Transverse colon (tissue), 4 donors: ENCODE measurements at regions not wholly inside any gene's neighbourhood (a gene's known extent, or its start where the extent isn't known, plus 50 kb on each side); places are given as distances from the start of the nearest gene placed in this dataset.

Source experiments
- CTCF ChIP-seq, 5 experiments: fragments of 200-600 bp in 3 of 5; fragments of 450-650 bp in 2 of 5; sonication (generic) in 3 of 5; IDR thresholded peaks; 1 replicate in 2 of 5; 2 replicates in 3 of 5; pipeline ENCODE4 v1.5.1; 2016 to 2017; ENCODE audit warnings: antibody characterized with exemption in 5 of 5, inconsistent platforms in 3 of 5, mild to moderate bottlenecking in 2 of 5, moderate library complexity in 1 of 5
- POLR2AphosphoS5 ChIP-seq, 3 donors: sonication (generic); formaldehyde crosslinking; IDR thresholded peaks; one replicate each; pipeline ENCODE4 v1.6.1; 2016; ENCODE audit warnings: antibody characterized with exemption in 3 of 3

DNA sequence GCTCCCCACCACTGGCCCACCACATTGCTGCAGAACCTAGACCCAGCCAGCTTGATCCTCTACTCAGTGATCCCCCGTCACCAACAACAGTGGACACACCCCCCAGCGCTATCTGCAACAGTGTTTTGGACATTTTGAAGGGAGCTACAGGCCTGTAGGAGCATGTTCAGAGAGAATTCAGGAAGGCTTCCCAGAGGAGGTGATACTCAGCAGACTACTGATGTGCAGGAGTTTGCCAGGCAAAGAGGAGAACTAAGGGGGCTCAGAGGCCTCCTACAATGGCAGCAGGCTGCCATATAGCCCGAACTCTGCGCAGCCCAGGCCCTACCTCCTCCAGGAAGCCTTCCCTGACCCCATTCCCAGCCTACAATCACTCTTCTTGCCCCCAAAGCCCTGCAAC is 70.0 kb downstream of the SYNE3 start:
- no peak for TF ChIP-seq CTCF (IDR thresholded peaks at IDR 0.05)
- no peak for TF ChIP-seq POLR2AphosphoS5 (IDR thresholded peaks at IDR 0.05)
